Pulmonary artery endothelial cell (primary cell): ENCODE measurements at regions not wholly inside any gene's neighbourhood (a gene's known extent, or its start where the extent isn't known, plus 50 kb on each side); places are given as distances from the start of the nearest gene placed in this dataset.
"Not testable (repeated sequence)": the region's sequence is repeated elsewhere in the genome, so short reads cannot be mapped to it uniquely, and the experiment has no call there.

ENCODE experiments used
- DNase-seq: peaks from one replicate; pipeline ENCODE4 v3.0.0-alpha.2; 2011; ENCODE audit warnings: low read depth, low spot score

DNA sequence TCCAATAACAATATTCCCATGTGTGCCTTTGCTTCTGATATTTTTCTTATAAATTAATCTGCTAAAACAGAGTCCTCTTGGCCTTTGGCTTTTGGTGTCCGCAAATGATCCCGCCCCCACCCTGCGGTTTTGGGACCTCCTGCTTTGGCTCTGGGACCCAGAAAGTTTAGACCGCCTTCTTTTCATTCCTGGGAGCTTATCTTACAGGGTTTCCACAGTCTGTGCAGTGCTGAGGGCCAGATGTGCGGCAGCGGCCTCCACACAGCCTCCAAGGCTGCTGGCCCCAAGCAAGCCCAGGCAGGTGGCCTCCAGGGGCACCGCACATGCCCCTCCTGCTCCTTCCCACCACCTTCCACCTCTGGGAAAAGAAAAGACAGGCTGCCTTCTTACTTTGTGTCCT is 191.5 kb downstream of the ERCC6L2 start:
- no peak for DNase-seq

DNA sequence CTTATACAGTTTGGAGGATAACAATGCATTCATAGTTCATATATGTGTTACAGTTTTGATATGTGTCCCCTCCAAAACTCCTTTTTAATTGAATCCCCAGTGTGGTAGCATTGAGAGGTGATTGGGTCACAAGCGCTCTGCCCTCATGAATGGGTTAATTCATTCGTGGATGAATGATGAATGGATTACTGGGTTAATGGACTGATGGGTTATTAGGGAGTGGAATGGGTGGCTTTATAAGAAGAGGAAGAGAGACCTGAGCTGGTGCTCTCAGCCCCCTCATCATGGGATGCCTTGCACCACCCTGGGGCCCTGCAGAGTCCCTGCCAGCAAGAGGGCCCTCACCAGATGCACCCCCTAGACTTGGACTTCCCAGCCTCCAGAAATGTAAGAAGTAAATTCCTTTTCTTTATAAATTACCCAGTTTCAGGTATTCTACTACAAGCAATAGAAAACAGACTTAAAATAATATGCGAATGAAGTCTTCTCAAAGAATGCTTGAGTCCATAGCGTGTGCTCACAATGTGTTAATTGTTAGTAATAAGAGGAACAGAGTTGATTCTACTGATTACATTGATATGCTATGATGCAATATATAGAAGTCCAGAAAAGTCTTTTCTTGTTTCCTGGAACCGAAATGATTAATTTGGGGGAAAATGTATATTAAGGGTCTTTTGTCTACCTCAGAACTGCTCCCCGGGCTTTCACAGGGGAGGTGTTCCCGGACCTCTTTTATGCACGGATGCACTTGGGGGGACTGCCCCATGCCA is 190.2 kb downstream of the ERCC6L2 start:
- DNase-seq: no peak

DNA sequence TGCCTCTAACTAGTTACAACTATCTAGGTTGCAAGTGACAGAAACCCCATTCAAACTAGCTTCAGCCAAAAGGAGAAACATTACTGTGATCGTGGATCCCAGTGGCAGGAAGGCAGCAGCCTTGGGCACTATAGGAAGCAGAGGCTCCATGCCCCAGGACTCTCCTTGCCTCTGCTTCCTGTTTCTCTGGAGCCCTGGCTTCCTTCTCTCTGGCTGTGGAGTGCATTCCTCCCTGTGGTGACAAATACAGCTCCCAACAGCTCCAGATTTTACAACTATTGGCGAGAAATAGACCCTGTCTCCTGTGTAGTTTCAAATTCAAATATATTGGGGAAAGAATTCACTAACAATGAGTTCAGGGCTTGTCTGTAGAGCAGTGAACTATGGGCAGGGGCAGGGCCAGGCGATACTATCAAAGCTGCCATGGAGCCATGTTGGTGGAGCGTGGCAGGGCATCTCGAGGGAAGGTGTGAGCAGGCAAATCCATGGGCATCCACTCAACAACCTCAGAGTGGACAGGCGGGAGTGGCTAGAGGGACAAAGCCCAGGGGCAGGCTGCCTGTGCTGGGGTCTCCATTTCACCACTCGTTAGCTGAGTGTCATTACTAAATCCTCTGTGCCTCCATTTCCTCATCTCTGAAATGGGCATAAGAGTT is 189.5 kb downstream of the ERCC6L2 start:
- DNase-seq: no peak

DNA sequence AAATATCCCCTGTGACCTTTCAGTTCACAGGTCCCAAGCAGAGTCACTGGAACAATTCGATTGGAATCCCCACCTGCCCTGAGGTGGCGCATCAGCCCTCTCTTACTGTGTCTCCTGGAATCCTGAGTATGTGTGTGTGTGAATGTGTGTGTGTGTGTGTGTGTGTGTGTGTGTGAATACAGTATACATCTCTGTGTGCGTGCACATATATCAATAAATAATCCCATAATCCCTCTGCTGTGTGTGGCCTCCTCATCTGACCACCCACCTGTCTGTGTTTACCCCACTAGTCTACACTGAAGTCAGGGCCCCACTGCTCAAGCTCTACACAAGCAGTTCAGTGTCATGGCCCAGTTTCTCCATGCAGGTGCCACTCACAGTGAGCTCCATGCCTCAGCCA is 187.4 kb downstream of the ERCC6L2 start:
- DNase-seq: no peak

DNA sequence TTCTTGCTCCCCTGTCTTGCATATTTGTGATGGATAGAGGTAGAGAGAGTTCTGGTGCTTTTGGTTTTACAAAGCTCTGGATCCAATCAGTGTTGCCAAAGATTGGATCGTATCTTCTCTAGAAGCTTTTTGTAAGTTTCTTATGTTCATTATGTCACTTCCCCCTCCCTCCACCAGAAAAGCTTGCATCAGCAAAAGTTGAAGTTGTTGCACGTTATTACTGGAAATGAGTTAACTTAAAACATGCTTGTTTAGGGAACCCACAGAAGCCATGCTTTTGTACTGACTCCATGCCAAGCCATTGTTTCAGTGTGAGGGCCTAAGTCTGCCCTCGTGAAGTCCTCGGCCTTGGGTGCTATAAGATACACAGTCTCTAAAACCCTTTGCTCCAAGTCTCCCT is 186.5 kb downstream of the ERCC6L2 start:
- DNase-seq: no peak

DNA sequence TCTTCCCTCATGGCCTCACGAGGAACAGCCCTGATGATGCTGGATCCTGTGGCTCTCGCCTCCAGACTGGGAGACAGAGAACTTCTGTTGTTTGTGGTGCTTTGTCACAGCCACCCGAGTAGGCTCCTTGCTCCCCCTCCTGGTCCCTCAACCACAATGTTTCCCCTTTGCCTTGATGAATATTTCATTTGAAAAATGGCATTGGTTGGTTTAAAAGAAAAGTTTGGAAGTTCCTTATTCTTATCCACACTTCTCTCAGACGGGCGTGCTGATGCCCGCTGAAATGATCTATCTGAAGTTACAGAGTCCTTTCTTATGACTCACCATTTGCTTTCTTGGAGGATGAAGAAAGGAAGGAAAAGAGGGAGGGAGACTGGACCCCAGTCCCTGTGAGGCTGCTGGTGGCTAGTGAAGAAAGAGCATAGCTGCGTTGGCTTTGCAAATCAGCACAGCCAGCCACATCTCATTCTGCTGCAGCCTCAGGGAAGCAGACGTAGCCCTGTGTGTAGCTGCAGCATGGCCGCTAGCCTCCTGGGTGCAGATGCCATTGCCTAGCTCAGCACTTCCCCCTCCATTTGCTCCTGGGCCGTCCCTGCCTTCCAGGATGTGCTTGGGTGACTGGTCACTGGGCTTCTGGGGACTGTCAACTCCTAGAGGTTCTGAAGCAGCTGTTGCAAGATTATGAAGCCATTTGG is 185.9 kb downstream of the ERCC6L2 start:
- peak; percentile 22 for DNase-seq

DNA sequence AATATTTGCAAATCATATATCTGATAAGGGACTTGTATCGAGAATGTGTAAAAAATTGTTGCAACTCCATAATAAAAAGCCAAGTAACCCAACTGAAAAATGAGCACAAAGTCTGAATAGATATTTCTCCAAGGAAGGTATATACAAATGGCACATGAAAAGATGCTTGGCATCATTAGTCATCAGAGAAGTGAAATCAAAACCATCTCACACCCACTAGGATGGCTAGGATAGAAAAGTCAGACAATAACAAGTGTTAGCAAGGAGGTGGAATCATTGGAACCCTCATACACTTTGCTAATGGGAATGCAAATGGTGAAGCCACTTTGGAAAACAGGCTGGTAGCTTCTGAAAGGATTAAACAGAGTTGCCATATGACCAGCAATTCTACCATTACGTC is 182.7 kb downstream of the ERCC6L2 start:
- no peak for DNase-seq

DNA sequence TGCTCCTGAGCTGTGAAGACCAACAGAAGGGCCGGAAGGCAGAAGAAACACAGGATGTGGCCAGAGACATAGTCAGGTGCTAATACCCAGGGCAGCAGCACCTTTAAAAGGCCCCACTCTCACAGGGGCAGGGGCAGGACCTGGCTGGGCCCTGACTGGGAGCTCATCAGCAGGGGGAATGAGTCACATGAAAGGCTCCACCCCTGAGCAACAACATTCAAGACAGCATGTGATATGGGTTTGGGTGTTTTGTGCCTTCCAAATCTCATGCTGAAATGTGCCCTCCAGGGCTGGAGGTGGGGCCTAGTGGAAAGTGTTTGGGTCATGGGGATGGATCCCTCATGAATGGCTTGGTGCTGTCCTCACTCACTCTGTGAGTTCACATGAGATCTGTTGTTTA is 181.7 kb downstream of the ERCC6L2 start:
- no peak for DNase-seq

DNA sequence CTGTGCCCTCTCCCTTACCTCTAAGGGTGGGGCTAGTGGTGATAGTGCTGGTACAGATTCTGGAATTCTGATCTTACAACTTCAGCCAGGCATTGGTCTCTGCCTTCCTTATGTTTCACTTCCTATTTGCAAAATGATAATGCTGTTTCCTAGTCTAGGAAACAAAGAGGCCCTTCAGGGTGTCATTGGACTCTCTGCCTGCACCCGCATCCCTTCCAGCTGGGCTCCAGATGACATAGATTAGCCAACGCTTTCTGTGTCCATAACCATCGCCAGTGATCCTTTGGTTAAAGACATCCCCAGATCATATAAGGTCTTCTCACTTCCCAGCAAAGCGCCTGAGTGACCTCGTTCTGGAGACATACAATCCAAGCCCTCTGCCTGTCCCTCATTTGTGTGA is 180.7 kb downstream of the ERCC6L2 start:
- no peak for DNase-seq

DNA sequence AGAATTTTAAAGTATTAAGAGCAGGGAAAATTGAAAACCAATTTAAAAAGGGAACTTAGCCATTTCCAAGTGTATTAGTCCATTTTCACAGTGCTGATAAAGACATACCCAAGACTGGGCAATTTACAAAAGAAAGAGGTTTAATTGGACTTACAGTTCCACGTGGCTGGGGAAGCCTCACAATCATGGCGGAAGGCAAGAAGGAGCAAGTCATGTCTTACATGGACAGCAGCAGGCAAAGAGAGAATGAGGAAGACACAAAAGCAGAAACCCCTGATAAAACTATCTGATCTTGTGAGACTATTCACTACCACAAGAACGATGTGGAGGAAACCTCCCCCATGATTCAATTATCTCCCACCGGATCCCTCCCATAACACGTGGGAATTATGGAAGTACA is 178.8 kb downstream of the ERCC6L2 start:
- DNase-seq: not testable (repeated sequence)

DNA sequence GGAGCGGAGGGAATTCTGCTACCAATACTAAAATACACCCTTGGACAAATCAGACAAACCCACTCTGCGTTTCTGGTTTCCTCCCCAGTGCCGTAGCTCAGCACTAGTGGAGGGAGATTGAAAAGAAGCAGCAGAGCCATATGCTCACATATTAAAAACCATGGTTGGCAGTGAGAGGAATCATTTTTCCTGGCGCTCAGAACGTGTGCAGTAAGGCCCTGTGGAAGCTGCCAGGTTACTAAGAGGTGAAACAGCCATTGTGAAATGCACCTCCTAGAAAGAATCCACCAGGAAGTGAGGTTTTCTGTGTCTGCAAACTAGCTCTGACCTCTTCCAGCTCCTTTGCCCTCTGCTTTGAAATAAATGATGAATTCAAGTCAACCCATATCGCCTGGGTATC is 177.2 kb downstream of the ERCC6L2 start:
- no peak for DNase-seq

DNA sequence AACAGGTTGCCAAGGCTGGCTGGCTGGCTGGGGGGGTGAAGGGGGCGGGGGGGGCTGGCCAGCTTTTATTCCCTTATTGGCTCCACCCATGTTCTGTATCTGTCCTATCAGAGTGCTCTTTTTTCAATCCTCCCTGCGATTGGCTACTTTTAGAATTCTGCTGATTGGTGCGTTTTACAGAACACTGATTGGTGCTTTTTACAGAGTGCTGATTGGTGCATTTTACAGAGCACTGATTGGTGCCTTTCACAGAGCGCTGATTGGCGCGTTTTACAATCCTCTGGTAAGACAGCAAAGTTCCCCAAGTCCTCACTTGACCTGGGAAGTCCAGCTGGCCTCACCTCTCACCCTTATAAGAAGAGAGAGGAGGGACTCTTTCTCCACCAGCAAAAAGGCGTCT is 175.9 kb downstream of the ERCC6L2 start:
- no peak for DNase-seq

DNA sequence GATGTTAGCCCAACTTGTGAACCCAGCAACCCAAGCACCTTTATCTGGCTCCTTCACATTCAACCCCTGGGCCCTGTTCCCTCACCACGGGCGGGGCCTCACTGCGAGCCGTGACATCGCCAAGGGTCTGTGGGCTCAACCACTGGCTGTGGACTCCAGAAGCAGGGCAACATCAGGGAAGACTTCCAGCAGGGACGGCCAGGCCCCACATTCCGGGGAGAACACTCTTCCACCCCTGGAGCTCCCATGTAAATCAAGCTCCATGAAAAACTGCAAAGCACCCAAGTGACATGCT is 175.3 kb downstream of the ERCC6L2 start:
- no peak for DNase-seq

DNA sequence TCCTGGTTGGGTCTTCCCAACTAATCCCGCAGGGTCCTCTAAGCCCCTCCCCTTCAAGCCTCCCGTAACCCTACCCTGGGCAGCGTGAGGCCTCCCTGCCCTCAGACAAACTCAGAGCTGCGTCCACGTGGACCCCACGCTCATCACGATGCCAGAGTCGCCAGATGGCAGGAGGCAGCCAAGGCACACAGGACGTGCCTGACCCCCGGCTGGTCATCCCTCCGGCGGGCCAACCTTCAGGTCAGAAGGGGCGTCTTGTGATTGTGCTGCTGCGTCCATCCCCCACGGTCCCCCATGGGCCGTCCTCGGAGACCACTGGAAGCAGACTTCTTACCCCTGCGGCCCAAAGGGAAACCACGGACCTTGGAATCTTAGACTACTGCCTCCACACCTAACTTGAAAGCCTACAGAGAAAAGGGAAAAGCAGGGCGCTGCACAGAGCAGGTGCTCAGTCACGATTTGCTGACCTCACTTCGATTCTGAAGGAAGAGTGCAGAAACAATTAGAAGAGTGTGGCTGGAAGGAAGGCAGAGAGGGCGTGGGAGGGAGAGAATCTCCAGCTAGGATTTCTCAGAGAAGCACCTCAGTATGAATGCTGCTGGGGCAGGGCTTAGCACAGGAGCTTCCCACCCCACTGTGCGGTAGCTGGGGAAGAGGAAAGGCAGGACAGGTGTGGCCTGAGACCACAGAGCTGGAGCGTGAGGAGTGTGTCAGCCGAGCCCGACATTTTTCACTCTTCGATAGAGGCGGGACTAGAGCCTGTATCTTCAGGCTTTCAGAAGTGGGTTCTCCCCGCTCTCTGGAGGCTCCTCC is 174.8 kb downstream of the ERCC6L2 start:
- DNase-seq: no peak

DNA sequence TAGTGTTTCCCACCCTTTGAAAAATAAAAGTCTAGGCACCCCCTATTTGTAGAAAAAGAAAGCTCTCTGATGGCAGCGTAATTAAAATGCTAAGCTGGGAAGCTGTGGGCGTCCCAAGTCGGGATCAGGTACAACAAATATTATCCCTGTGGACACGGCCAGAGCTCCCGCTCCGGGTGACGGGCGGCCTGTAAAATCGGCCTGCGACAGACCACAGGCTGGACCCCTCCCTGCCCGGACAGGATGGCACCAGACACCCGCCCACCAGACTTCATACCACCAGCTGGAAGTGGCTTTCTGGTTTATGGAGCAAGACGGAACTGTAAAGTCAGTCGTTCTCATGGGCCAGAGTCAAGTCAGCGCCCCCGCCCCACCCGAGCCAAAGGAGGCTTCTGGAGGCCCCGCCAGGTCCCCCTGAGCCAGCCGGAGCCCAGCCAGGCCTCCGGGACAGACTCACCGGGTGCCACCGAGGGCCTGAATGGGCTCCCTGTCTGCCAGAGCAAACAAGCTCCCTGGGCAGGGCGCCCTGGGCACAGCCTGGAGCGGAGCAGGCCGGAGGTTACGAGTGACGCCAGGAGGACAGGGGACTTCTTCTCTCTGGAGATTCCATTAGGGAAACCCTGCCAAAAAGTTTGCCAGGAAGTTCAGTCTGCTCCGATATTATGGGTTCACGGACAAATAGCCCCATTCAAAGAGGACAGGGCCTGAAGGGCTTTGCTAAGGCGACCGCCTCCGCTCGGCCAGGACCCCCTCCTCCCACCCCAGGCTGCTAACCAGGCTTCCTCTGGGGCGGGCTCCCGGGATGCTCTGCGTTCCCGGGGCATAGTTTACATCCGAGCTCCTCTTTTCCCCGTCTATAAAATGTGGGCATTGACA is 173.7 kb downstream of the ERCC6L2 start:
- DNase-seq: no peak

DNA sequence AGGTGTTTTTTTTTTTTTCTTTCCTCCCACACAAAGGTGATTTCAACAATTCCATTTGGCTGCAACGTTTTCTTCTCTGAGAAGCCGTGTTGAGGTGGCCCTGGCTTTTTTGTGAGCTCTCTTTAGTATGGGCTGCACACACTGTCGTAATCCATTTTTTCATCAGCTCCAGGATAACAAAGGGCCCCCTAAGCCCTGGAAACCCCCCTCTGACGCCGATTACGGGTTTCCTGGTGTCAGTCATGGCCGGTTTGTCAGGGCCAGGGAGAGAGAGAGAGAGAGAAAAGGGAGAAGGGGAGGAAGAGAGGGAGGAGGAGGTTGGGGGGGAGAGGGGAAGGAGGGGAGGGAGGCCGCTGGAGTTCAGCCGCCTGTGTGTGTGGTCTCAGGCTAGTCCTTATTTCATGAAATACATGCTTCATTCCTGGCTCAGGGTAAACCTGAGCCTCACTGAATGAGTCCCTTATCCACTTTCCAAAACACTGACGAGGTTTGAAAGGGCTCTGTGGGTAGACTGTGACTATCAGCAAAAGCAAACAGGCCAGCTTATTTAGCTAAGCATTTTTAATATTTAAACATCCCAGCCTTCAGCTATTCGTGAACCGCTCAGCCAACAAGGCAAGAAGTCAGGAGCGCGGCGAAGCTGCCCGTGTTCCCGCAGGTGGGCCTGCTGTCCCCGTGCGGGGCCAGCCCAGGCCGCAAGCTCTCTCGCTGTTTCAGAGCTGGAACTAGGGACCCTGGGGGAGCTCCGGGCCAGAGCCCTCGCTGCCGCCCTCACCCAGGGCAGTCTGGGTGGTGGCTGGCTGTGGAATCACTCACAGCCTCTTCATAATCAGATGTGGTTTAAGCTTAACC is 172.8 kb downstream of the ERCC6L2 start:
- DNase-seq: peak; percentile 19

DNA sequence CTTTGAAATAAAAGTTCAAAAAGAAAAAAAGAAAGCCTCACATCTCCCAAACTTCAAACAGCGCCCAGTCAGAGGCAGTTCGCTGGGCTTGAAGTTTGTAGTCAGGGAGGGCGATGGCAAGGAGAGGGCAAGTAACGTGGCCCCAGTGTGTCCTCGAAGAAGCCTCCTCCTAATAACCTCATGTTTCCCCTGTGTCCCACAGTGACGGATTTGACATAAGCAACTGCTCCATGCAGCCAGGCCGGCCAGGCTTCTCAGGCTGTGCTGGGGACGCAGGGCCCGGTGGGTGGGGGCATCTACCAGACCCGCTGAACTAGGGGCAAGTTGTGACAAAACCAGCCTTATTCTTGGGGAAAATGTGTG is 172.2 kb downstream of the ERCC6L2 start:
- no peak for DNase-seq

DNA sequence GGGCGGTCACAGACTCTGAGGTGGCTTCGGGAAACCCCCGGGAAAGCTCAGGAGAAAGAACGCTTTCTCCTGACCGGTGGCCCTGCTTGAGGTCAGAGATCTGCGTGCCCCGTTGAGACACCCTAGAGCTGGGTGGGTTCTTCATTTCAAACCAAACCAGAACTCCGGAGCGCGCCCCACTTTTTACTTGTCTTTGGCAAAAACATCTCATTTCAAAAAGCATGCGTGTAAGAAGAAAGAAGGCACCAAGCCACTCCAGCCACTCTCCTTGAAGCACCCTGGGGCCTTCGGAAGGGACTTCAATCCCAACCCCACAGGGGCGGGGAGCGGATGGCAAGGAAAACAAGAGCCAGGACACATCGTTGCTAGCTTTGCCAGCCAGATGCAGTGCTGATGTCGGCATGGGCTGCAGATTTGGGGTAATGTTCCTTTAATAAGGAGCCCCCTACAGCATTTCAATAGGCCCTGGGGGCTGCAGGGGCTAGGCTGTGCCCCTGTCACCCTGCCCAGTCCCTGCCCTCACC is 171.7 kb downstream of the ERCC6L2 start:
- no peak for DNase-seq

DNA sequence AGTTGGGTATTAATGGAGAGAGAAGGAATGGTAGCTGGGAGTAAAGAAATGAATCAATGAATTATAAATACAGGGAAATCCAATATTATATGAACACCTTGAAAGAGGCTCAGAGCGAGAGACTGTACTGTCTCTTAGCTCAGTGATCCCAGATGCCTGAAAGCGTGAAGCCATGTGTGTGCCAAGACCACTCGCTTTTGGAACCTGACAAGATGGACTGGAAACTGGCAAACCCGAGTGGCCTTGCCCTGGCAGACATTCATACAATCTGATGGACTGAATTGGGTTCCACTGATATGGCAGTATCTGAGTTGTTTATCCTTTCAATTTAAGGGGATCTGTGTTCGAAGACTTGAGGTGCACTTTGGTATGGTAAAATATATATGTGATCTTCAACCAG is 170.3 kb downstream of the ERCC6L2 start:
- no peak for DNase-seq

DNA sequence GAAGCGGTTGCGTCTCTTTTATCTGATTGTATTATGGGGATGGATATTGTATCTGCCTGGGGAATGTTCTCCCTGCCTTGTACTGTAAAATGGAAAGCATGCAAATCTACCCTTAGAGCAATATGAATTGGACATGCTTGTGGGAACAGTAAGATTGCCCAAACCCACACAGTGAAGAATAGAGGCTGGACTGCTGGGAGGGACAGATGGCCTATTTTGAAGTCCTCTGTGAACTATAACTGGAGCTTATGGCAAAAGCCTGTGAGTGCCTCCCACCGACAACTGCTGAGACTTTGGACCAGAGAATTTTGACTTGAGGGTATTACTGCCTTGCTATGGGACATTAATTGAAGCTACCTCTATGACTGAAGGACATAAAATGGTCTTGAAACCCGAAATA is 168.9 kb downstream of the ERCC6L2 start:
- no peak for DNase-seq
